GM23248 (cell line): ENCODE measurements at regions not wholly inside any gene's neighbourhood (a gene's known extent, or its start where the extent isn't known, plus 50 kb on each side); places are given as distances from the start of the nearest gene placed in this dataset.
"Not testable (repeated sequence)": the region's sequence is repeated elsewhere in the genome, so short reads cannot be mapped to it uniquely, and the experiment has no call there.

Experiments used
- DNase-seq: peaks from one replicate; pipeline ENCODE4 v3.0.0-alpha.2; 2015
- H2AFZ ChIP-seq: fragments of 200-600 bp; sonication (generic); 2 replicates; pipeline ENCODE4 v1.6.1; 2016; ENCODE audit warnings: antibody characterized with exemption
- H3F3A ChIP-seq: fragments of 200-600 bp; sonication (generic); 2 replicates; pipeline ENCODE4 v1.6.1; 2016; ENCODE audit warnings: mild to moderate bottlenecking, antibody characterized with exemption, mixed run types; ENCODE audit not compliant: insufficient read depth
- H3K27ac ChIP-seq: fragments of 200-600 bp; sonication (generic); 2 replicates; pipeline ENCODE4 v1.5.1; 2016; ENCODE audit warnings: mild to moderate bottlenecking
- H3K27me3 ChIP-seq: fragments of 200-600 bp; sonication (generic); replicated peaks from 2 replicates; pipeline ENCODE4 v1.6.1; 2016; ENCODE audit warnings: mild to moderate bottlenecking; ENCODE audit not compliant: insufficient read depth
- H3K36me3 ChIP-seq: fragments of 200-600 bp; sonication (generic); 2 replicates; pipeline ENCODE4 v1.6.1; 2016; ENCODE audit warnings: low read depth, mild to moderate bottlenecking
- H3K4me1 ChIP-seq: fragments of 200-600 bp; sonication (generic); 2 replicates; pipeline ENCODE4 v1.6.1; 2016; ENCODE audit warnings: mild to moderate bottlenecking; ENCODE audit not compliant: insufficient read depth
- H3K4me2 ChIP-seq: fragments of 200-600 bp; sonication (generic); one replicate; pipeline ENCODE4 v1.6.1; 2016; ENCODE audit warnings: mild to moderate bottlenecking; ENCODE audit not compliant: unreplicated experiment
- H3K4me3 ChIP-seq: fragments of 200-600 bp; sonication (generic); 2 replicates; pipeline ENCODE4 v1.5.1; 2016; ENCODE audit warnings: mild to moderate bottlenecking
- H3K79me2 ChIP-seq: fragments of 200-600 bp; sonication (generic); 2 replicates; pipeline ENCODE4 v1.6.1; 2016; ENCODE audit warnings: mild to moderate bottlenecking; ENCODE audit not compliant: insufficient read depth
- H3K9ac ChIP-seq: fragments of 200-600 bp; sonication (generic); 2 replicates; pipeline ENCODE4 v1.6.1; 2016; ENCODE audit warnings: mild to moderate bottlenecking
- H3K9me2 ChIP-seq: fragments of 200-600 bp; sonication (generic); 2 replicates; pipeline ENCODE4 v1.6.1; 2016; ENCODE audit warnings: mixed run types, mild to moderate bottlenecking, moderate library complexity; ENCODE audit not compliant: insufficient read depth
- H3K9me3 ChIP-seq: fragments of 200-600 bp; sonication (generic); one replicate; pipeline ENCODE4 v1.6.1; 2017; ENCODE audit warnings: low read depth
- H4K20me1 ChIP-seq: fragments of 200-600 bp; sonication (generic); 2 replicates; pipeline ENCODE4 v1.6.0; 2016; ENCODE audit not compliant: insufficient read depth
- EZH2 ChIP-seq: fragments of 200-600 bp; sonication (generic); IDR thresholded peaks from 2 replicates; pipeline ENCODE4 v1.6.1; 2018; ENCODE audit warnings: antibody characterized with exemption, mild to moderate bottlenecking; ENCODE audit not compliant: insufficient read depth, poor library complexity, severe bottlenecking
- EZH2phosphoT487 ChIP-seq: fragments of 200-600 bp; sonication (generic); IDR thresholded peaks from 2 replicates; pipeline ENCODE4 v1.6.1; 2018; ENCODE audit warnings: antibody characterized with exemption, moderate library complexity, mild to moderate bottlenecking, low read depth; ENCODE audit not compliant: insufficient read depth
- WGBS, 2 experiments: methylation state at CpG; one replicate each; pipeline ENCODE4 v1.1.6; 2015 to 2017; ENCODE audit warnings: low lambda C conversion rate in 2 of 2, low coverage in 1 of 2; ENCODE audit errors: missing lambda C conversion rate in 2 of 2; 5-methylcytosine and 5-hydroxymethylcytosine counted together
- in situ Hi-C: fragments of 300-500 bp; cut with MboI; formaldehyde crosslinking; loops from 2 replicates; pipeline ENCODE4 v1.15.0; 2020

GRCh38 chr1:219553934-219554502 lies 58.9 kb downstream of the ZC3H11B start:
- in situ Hi-C loops, result loop anchor here (25.0 kb wide), 1 partner anchor 1017 kb away; no protein-coding TSS in a partner anchor
- DNase-seq, result no peak

GRCh38 chr1:219550201-219550600 lies 62.7 kb downstream of the ZC3H11B start:
- no peaks in the 10 kb centered on the region for H3K9me3 ChIP-seq
- in situ Hi-C loops, result loop anchor here (25.0 kb wide), 1 partner anchor 1013 kb away; no protein-coding TSS in a partner anchor
- no peak overlapping the region for H3K9ac ChIP-seq
- no peaks in the 10 kb centered on the region for H3K9me2 ChIP-seq
- 21 to 34% methylated on average over 2 of the region's 2 CpGs for WGBS, 2 experiments
- no peak overlapping the region for H3K27ac ChIP-seq
- H4K20me1 ChIP-seq, result no peaks in the 10 kb centered on the region
- H3F3A ChIP-seq, result peaks cover 4% of the 10 kb centered on the region; the same call in 1 of the 2 replicates
- H3K4me2 ChIP-seq, result no peak overlapping the region
- H3K4me3 ChIP-seq, result no peak overlapping the region
- no peaks in the 10 kb centered on the region; the same call in 1 of the 2 replicates for H3K27me3 ChIP-seq
- no peaks in the 10 kb centered on the region for H3K79me2 ChIP-seq
- no peak for DNase-seq
- no peak overlapping the region for H2AFZ ChIP-seq
- H3K4me1 ChIP-seq, result peaks cover 2% of the 10 kb centered on the region; the same call in 1 of the 2 replicates
- TF ChIP-seq EZH2phosphoT487, result no peak
- no peak for TF ChIP-seq EZH2
- no peaks in the 10 kb centered on the region for H3K36me3 ChIP-seq

More at GRCh38 chr1:219553934-219554502, 58.9 kb downstream of the ZC3H11B start:
- no peak overlapping the region for H3K4me3 ChIP-seq
- H3K9ac ChIP-seq, result no peak overlapping the region
- 26 to 34% methylated on average over 3 of the region's 3 CpGs for WGBS, 2 experiments
- H3F3A ChIP-seq, result peaks cover 4% of the 10 kb centered on the region; the same call in 1 of the 2 replicates
- H3K36me3 ChIP-seq, result no peaks in the 10 kb centered on the region
- H3K9me3 ChIP-seq, result no peaks in the 10 kb centered on the region
- no peaks in the 10 kb centered on the region for H4K20me1 ChIP-seq
- H2AFZ ChIP-seq, result no peak overlapping the region
- no peak overlapping the region for H3K4me2 ChIP-seq
- no peaks in the 10 kb centered on the region for H3K9me2 ChIP-seq
- TF ChIP-seq EZH2phosphoT487, result no peak
- no peak for TF ChIP-seq EZH2
- no peaks in the 10 kb centered on the region for H3K79me2 ChIP-seq
- no peaks in the 10 kb centered on the region for H3K27me3 ChIP-seq
- H3K4me1 ChIP-seq, result peaks cover 13% of the 10 kb centered on the region
- no peak overlapping the region for H3K27ac ChIP-seq

DNA sequence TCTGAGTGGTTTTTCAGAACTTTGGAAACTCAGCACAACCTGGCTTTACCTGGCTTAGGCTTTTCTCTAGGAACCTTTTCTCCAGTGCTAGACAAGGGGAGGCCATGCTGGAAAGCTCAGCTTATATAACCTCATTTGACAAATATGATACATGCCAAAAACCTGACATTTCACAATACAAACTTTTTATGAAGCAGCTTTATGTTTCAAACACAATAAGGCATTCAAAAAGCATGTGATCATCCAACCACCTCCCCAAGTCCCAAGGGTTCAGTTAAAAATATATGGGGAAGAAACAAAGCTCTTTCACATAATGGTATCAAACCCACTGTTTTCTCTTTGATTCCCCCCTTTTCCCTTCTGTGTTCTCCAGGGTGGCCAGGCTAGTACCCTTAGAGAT lies 63.7 kb downstream of the ZC3H11B start:
- no peak overlapping the region for H3K27ac ChIP-seq
- H4K20me1 ChIP-seq, result no peaks in the 10 kb centered on the region
- no peak overlapping the region for H3K4me2 ChIP-seq
- H3K9ac ChIP-seq, result no peak overlapping the region
- no peaks in the 10 kb centered on the region for H3K4me1 ChIP-seq
- TF ChIP-seq EZH2phosphoT487 (no peak), EZH2 (no peak)
- no peaks in the 10 kb centered on the region for H3K9me2 ChIP-seq
- in situ Hi-C loops, result no loop called here
- H3K79me2 ChIP-seq, result no peaks in the 10 kb centered on the region
- no peaks in the 10 kb centered on the region for H3F3A ChIP-seq
- no peaks in the 10 kb centered on the region for H3K36me3 ChIP-seq
- H3K9me3 ChIP-seq, result no peaks in the 10 kb centered on the region
- no peak overlapping the region for H3K4me3 ChIP-seq
- DNase-seq, result peak; percentile 4
- peaks cover under 1% of the 10 kb centered on the region; the same call in 1 of the 2 replicates for H3K27me3 ChIP-seq
- H2AFZ ChIP-seq, result no peak overlapping the region

GRCh38 chr1:219548386-219548785 lies 64.5 kb downstream of the ZC3H11B start:
- DNase-seq, result no peak
- no peak overlapping the region for H3K4me2 ChIP-seq
- H3K27ac ChIP-seq, result no peak overlapping the region
- H2AFZ ChIP-seq, result no peak overlapping the region
- no peak overlapping the region for H3K9ac ChIP-seq
- no peaks in the 10 kb centered on the region for H3K79me2 ChIP-seq
- no peak for TF ChIP-seq EZH2
- no peak for TF ChIP-seq EZH2phosphoT487
- in situ Hi-C loops, result no loop called here
- no peaks in the 10 kb centered on the region for H4K20me1 ChIP-seq
- 96 to 100% methylated on average over 1 of the region's 1 CpG for WGBS, 2 experiments
- H3K4me3 ChIP-seq, result no peak overlapping the region
- H3F3A ChIP-seq, result 0 out of 2 replicates have a peak, but pooled peaks cover 4% of the 10 kb centered on the region
- peaks cover 4% of the 10 kb centered on the region; the same call in 1 of the 2 replicates for H3K27me3 ChIP-seq
- H3K36me3 ChIP-seq, result no peaks in the 10 kb centered on the region
- no peaks in the 10 kb centered on the region for H3K9me2 ChIP-seq
- no peaks in the 10 kb centered on the region for H3K9me3 ChIP-seq
- peaks cover under 1% of the 10 kb centered on the region; the same call in 1 of the 2 replicates for H3K4me1 ChIP-seq

GRCh38 chr1:219545756-219546155 lies 67.1 kb downstream of the ZC3H11B start:
- H3K4me3 ChIP-seq, DNase-seq, H3K4me2 ChIP-seq, H3K79me2 ChIP-seq, H2AFZ ChIP-seq, H3K36me3 ChIP-seq, H3K27me3 ChIP-seq, H3K9me2 ChIP-seq, H3K27ac ChIP-seq, H3K9ac ChIP-seq, H4K20me1 ChIP-seq, in situ Hi-C loops, H3K9me3 ChIP-seq: not testable (repeated sequence)
- 0 out of 2 replicates have a peak, but pooled peaks cover 10% of the 10 kb centered on the region for H3F3A ChIP-seq
- 90% methylated on average over 14 of the region's 31 CpGs; no CpG with 5 or more reads in 1 of the 2 experiments for WGBS, 2 experiments
- H3K4me1 ChIP-seq, result peaks cover 14% of the 10 kb centered on the region; the same call in 1 of the 2 replicates
